ENCODE measurements at regions not wholly inside any gene's neighbourhood (a gene's known extent, or its start where the extent isn't known, plus 50 kb on each side); places are given as distances from the start of the nearest gene placed in this dataset.

- TF ChIP-seq POLR2AphosphoS5 (IDR thresholded peaks at IDR 0.05; ENCODE audit: insufficient read depth in 1 of 2, low read depth in 1 of 2) (no peak), POLR2A (IDR thresholded peaks at IDR 0.05) (no peak)
These were observed 1164.4 kb upstream of the IGFBP7 start for GRCh38 chr4:58274553-58274952.
